ENCODE measurements at regions not wholly inside any gene's neighbourhood (a gene's known extent, or its start where the extent isn't known, plus 50 kb on each side); places are given as distances from the start of the nearest gene placed in this dataset.

DNA sequence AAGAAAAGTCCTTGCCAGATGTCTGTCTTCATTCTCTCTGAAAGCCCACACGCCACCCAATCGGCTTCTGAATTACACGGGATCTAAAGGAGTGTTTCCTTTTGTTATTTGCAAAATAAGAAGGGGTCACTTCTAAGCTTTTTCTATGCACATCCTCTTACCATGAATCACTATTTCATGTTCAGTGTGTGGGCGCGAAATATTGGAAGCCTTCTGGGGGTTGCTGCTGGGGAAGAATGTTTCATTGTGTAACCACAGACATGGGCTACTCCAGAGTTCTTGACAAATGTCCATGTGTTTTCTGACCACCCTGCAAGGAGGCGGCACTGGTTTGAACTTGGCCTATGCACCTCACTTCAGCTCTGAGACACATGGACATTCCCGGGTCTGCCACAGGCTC, 133.6 kb upstream of the APCDD1 start:
- Histone ChIP-seq H3K9me3 (ENCODE audit: control insufficient read depth in 2 of 2, low read length in 2 of 2) (no peaks in the 10 kb centered on the region), H3K4me1 (ENCODE audit: control insufficient read depth in 2 of 2, insufficient read depth in 2 of 2, low read length in 2 of 2) (no peaks in the 10 kb centered on the region), H3K27me3 (ENCODE audit: control insufficient read depth in 2 of 2, insufficient read depth in 2 of 2, low read length in 2 of 2) (no peaks in the 10 kb centered on the region), H3K4me3 (ENCODE audit: low read length in 2 of 2) (no peak overlapping the region), H3K27ac (ENCODE audit: low read depth in 2 of 2, low read length in 2 of 2) (no peak overlapping the region), H3K9ac (ENCODE audit: low read depth in 1 of 2, low read length in 2 of 2) (no peak overlapping the region), H3K36me3 (ENCODE audit: control insufficient read depth in 2 of 2, insufficient read depth in 2 of 2, low read length in 2 of 2) (no peaks in the 10 kb centered on the region)

- no peak overlapping the region for H3K9ac ChIP-seq (ENCODE audit: low read depth in 1 of 2, low read length in 2 of 2)
- no peaks in the 10 kb centered on the region for H3K9me3 ChIP-seq (ENCODE audit: control insufficient read depth in 2 of 2, low read length in 2 of 2)
- no peak overlapping the region for H3K4me3 ChIP-seq (ENCODE audit: low read length in 2 of 2)
- H3K27me3 ChIP-seq (ENCODE audit: control insufficient read depth in 2 of 2, insufficient read depth in 2 of 2, low read length in 2 of 2), result no peaks in the 10 kb centered on the region
- H3K27ac ChIP-seq (ENCODE audit: low read depth in 2 of 2, low read length in 2 of 2), result no peak overlapping the region
- H3K4me1 ChIP-seq (ENCODE audit: control insufficient read depth in 2 of 2, insufficient read depth in 2 of 2, low read length in 2 of 2), result no peaks in the 10 kb centered on the region
- H3K36me3 ChIP-seq (ENCODE audit: control insufficient read depth in 2 of 2, insufficient read depth in 2 of 2, low read length in 2 of 2), result no peaks in the 10 kb centered on the region
Measured at GRCh38 chr18:10321576-10321975, 132.9 kb upstream of the APCDD1 start.

GRCh38 chr18:10322004-10322403, 132.4 kb upstream of the APCDD1 start:
- Histone ChIP-seq H3K9ac (ENCODE audit: low read depth in 1 of 2, low read length in 2 of 2) (no peak overlapping the region), H3K4me1 (ENCODE audit: control insufficient read depth in 2 of 2, insufficient read depth in 2 of 2, low read length in 2 of 2) (no peaks in the 10 kb centered on the region), H3K9me3 (ENCODE audit: control insufficient read depth in 2 of 2, low read length in 2 of 2) (no peaks in the 10 kb centered on the region), H3K27ac (ENCODE audit: low read depth in 2 of 2, low read length in 2 of 2) (no peak overlapping the region), H3K4me3 (ENCODE audit: low read length in 2 of 2) (no peak overlapping the region), H3K36me3 (ENCODE audit: control insufficient read depth in 2 of 2, insufficient read depth in 2 of 2, low read length in 2 of 2) (no peaks in the 10 kb centered on the region), H3K27me3 (ENCODE audit: control insufficient read depth in 2 of 2, insufficient read depth in 2 of 2, low read length in 2 of 2) (no peaks in the 10 kb centered on the region)

DNA sequence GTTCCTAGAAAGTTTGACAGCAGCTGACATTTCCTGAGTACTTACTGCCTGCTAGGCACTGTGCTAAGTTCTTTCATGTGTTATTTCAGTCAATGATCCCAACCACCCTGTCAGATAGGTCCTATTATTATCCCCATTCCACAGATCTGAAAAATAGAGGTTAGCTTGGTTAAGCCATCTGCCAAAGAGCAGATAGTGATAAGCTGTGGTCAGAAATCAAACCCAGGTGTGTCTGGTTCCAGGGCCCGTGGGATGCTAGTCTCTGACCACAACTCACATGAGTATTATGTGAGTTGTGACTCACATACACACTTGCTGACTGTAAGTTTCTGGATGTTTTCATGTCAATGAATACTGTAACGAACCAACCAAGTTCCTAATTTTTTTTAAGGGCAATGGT, 132.0 kb upstream of the APCDD1 start:
- H3K9ac ChIP-seq (ENCODE audit: low read depth in 1 of 2, low read length in 2 of 2), result no peak overlapping the region
- no peak overlapping the region for H3K4me3 ChIP-seq (ENCODE audit: low read length in 2 of 2)
- no peaks in the 10 kb centered on the region for H3K27me3 ChIP-seq (ENCODE audit: control insufficient read depth in 2 of 2, insufficient read depth in 2 of 2, low read length in 2 of 2)
- no peaks in the 10 kb centered on the region for H3K36me3 ChIP-seq (ENCODE audit: control insufficient read depth in 2 of 2, insufficient read depth in 2 of 2, low read length in 2 of 2)
- H3K9me3 ChIP-seq (ENCODE audit: control insufficient read depth in 2 of 2, low read length in 2 of 2), result no peaks in the 10 kb centered on the region
- no peak overlapping the region for H3K27ac ChIP-seq (ENCODE audit: low read depth in 2 of 2, low read length in 2 of 2)
- H3K4me1 ChIP-seq (ENCODE audit: control insufficient read depth in 2 of 2, insufficient read depth in 2 of 2, low read length in 2 of 2), result no peaks in the 10 kb centered on the region

DNA sequence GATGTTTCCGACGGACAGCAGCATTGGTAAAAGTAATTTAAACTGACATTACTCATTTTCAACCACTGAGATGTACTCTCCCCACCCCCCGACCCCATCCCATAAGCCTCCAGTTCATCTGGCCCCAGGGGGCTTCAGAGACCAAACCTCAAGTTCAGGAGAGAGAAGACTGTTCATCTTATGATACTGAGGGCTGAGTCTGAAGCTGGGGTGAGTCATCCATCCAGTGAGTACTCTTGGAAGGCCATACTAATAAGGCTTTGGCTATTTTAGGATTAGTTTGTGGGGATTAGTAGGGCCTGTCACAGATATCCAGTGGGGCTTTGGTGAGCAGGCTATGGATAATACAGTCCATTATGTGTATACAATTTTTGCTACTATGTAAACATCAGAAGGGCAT, 125.3 kb upstream of the APCDD1 start:
- Histone ChIP-seq H3K27me3 (ENCODE audit: control insufficient read depth in 2 of 2, insufficient read depth in 2 of 2, low read length in 2 of 2) (no peaks in the 10 kb centered on the region), H3K9ac (ENCODE audit: low read depth in 1 of 2, low read length in 2 of 2) (no peak overlapping the region), H3K4me3 (ENCODE audit: low read length in 2 of 2) (no peak overlapping the region), H3K4me1 (ENCODE audit: control insufficient read depth in 2 of 2, insufficient read depth in 2 of 2, low read length in 2 of 2) (no peaks in the 10 kb centered on the region), H3K27ac (ENCODE audit: low read depth in 2 of 2, low read length in 2 of 2) (peak overlapping the region in 1 of 2 donors; percentile 47), H3K9me3 (ENCODE audit: control insufficient read depth in 2 of 2, low read length in 2 of 2) (no peaks in the 10 kb centered on the region), H3K36me3 (ENCODE audit: control insufficient read depth in 2 of 2, insufficient read depth in 2 of 2, low read length in 2 of 2) (no peaks in the 10 kb centered on the region)

DNA sequence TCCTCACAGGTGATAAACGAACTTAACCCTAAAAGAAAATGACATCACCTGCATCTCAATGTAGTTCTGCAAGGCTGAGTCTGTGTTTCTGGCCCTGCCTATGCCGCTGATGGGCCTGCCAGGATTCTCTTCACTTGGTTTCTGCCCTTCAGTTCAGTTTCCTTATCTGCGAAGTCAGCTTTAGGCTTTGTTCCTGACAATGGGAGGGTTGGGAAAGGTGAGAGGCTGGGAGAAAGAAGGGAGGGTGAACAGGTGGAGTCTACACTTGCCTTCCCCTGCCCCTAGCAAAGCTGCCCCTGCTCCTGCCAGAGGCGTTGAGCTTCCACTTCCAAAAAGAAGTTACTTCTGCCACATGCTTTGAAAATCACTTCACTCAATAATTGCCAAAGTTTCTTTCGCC, 124.0 kb upstream of the APCDD1 start:
- no peak overlapping the region for H3K27ac ChIP-seq (ENCODE audit: low read depth in 2 of 2, low read length in 2 of 2)
- no peaks in the 10 kb centered on the region for H3K4me1 ChIP-seq (ENCODE audit: control insufficient read depth in 2 of 2, insufficient read depth in 2 of 2, low read length in 2 of 2)
- no peaks in the 10 kb centered on the region for H3K9me3 ChIP-seq (ENCODE audit: control insufficient read depth in 2 of 2, low read length in 2 of 2)
- H3K27me3 ChIP-seq (ENCODE audit: control insufficient read depth in 2 of 2, insufficient read depth in 2 of 2, low read length in 2 of 2), result no peaks in the 10 kb centered on the region
- H3K36me3 ChIP-seq (ENCODE audit: control insufficient read depth in 2 of 2, insufficient read depth in 2 of 2, low read length in 2 of 2), result no peaks in the 10 kb centered on the region
- H3K4me3 ChIP-seq (ENCODE audit: low read length in 2 of 2), result no peak overlapping the region
- H3K9ac ChIP-seq (ENCODE audit: low read depth in 1 of 2, low read length in 2 of 2), result no peak overlapping the region

DNA sequence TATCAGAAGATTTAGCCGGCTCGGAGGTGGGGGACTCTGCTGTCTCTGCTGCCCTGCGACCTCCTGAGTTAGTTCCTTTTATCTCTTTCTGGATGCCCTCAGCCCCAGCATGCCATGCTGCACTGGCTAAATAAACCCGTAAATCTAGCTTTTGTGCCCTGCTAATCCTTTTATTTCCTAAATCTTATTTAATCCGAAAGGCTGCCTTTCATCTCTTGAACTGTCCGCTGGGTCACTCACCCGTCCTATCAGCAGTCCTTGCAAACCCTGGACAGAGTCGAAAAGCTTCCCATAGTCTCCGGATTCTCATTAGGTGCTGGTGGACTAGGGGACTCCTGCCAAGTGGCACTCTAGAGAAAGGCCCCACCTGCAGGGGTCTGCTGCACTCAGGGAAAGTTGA, 122.0 kb upstream of the APCDD1 start:
- no peaks in the 10 kb centered on the region for H3K27me3 ChIP-seq (ENCODE audit: control insufficient read depth in 2 of 2, insufficient read depth in 2 of 2, low read length in 2 of 2)
- H3K9me3 ChIP-seq (ENCODE audit: control insufficient read depth in 2 of 2, low read length in 2 of 2), result no peaks in the 10 kb centered on the region
- H3K36me3 ChIP-seq (ENCODE audit: control insufficient read depth in 2 of 2, insufficient read depth in 2 of 2, low read length in 2 of 2), result no peaks in the 10 kb centered on the region
- H3K9ac ChIP-seq (ENCODE audit: low read depth in 1 of 2, low read length in 2 of 2), result no peak overlapping the region
- no peak overlapping the region for H3K27ac ChIP-seq (ENCODE audit: low read depth in 2 of 2, low read length in 2 of 2)
- no peaks in the 10 kb centered on the region for H3K4me1 ChIP-seq (ENCODE audit: control insufficient read depth in 2 of 2, insufficient read depth in 2 of 2, low read length in 2 of 2)
- H3K4me3 ChIP-seq (ENCODE audit: low read length in 2 of 2), result no peak overlapping the region

GRCh38 chr18:10336749-10337350, 117.6 kb upstream of the APCDD1 start:
- H3K27ac ChIP-seq (ENCODE audit: low read depth in 2 of 2, low read length in 2 of 2), result no peak overlapping the region

DNA sequence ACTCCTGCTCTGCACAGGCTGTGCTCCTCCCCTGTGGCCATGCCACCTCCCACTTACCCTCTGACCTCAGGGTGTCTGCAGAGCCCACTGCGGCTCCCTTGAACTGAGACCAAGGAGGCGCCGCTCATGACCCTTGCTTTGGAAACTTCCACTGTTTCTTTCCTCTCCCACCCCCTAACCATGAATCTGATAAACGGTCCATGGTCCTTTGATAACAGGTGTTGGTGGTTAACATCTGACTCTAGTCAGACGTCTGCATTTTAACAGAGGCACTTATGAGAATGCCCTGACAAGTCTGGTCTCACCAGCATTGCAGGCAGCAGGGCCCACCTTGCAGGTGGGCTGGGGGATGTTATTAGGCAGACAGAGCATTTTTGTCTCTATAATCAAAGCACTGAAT, 113.6 kb upstream of the APCDD1 start:
- no peaks in the 10 kb centered on the region for H3K9me3 ChIP-seq (ENCODE audit: control insufficient read depth in 2 of 2, low read length in 2 of 2)
- H3K36me3 ChIP-seq (ENCODE audit: control insufficient read depth in 2 of 2, insufficient read depth in 2 of 2, low read length in 2 of 2), result no peaks in the 10 kb centered on the region
- H3K4me1 ChIP-seq (ENCODE audit: control insufficient read depth in 2 of 2, insufficient read depth in 2 of 2, low read length in 2 of 2), result no peaks in the 10 kb centered on the region
- no peaks in the 10 kb centered on the region for H3K27me3 ChIP-seq (ENCODE audit: control insufficient read depth in 2 of 2, insufficient read depth in 2 of 2, low read length in 2 of 2)
- no peak overlapping the region for H3K9ac ChIP-seq (ENCODE audit: low read depth in 1 of 2, low read length in 2 of 2)
- no peak overlapping the region for H3K27ac ChIP-seq (ENCODE audit: low read depth in 2 of 2, low read length in 2 of 2)
- no peak overlapping the region for H3K4me3 ChIP-seq (ENCODE audit: low read length in 2 of 2)

More at GRCh38 chr18:10336749-10337350, 117.6 kb upstream of the APCDD1 start:
- H3K4me1 ChIP-seq (ENCODE audit: control insufficient read depth in 2 of 2, insufficient read depth in 2 of 2, low read length in 2 of 2), result no peaks in the 10 kb centered on the region
- no peak overlapping the region for H3K4me3 ChIP-seq (ENCODE audit: low read length in 2 of 2)
- H3K27me3 ChIP-seq (ENCODE audit: control insufficient read depth in 2 of 2, insufficient read depth in 2 of 2, low read length in 2 of 2), result no peaks in the 10 kb centered on the region
- no peak overlapping the region for H3K9ac ChIP-seq (ENCODE audit: low read depth in 1 of 2, low read length in 2 of 2)
- H3K36me3 ChIP-seq (ENCODE audit: control insufficient read depth in 2 of 2, insufficient read depth in 2 of 2, low read length in 2 of 2), result no peaks in the 10 kb centered on the region
- H3K9me3 ChIP-seq (ENCODE audit: control insufficient read depth in 2 of 2, low read length in 2 of 2), result no peaks in the 10 kb centered on the region

DNA sequence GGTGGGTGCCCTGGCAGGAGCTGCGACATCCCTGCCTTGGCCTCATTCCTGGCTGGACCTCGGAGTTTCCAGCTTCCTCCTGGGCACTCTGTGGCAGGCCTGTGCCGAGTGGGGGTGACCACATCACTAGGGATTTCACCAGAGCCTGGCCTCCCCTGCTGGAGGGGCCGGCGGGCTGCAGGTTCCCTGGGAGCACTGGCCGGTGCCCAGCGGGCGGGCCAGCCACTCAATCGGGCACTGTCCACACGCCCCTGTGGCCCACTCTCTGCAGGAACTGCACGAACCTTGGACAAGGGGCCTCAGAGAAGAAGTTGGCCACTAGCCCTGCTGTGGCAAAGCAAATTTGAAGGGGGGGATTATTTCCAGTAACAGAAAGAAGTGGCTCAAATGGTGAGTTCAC, 110.7 kb upstream of the APCDD1 start:
- Histone ChIP-seq H3K27ac (ENCODE audit: low read depth in 2 of 2, low read length in 2 of 2) (no peak overlapping the region), H3K36me3 (ENCODE audit: control insufficient read depth in 2 of 2, insufficient read depth in 2 of 2, low read length in 2 of 2) (no peaks in the 10 kb centered on the region), H3K9me3 (ENCODE audit: control insufficient read depth in 2 of 2, low read length in 2 of 2) (no peaks in the 10 kb centered on the region), H3K27me3 (ENCODE audit: control insufficient read depth in 2 of 2, insufficient read depth in 2 of 2, low read length in 2 of 2) (no peaks in the 10 kb centered on the region), H3K9ac (ENCODE audit: low read depth in 1 of 2, low read length in 2 of 2) (no peak overlapping the region), H3K4me1 (ENCODE audit: control insufficient read depth in 2 of 2, insufficient read depth in 2 of 2, low read length in 2 of 2) (no peaks in the 10 kb centered on the region), H3K4me3 (ENCODE audit: low read length in 2 of 2) (no peak overlapping the region)
